Esophagus muscularis mucosa (tissue), 3 donors: ENCODE measurements at regions not wholly inside any gene's neighbourhood (a gene's known extent, or its start where the extent isn't known, plus 50 kb on each side); places are given as distances from the start of the nearest gene placed in this dataset.

ENCODE experiments used
- CTCF ChIP-seq, 3 experiments: fragments of 200-600 bp in 2 of 3; fragments of 450-650 bp in 1 of 3; sonication (generic) in 2 of 3; IDR thresholded peaks; one replicate each; pipeline ENCODE4 v1.5.1; 2017 to 2019; ENCODE audit warnings: antibody characterized with exemption in 3 of 3, mild to moderate bottlenecking in 2 of 3, moderate library complexity in 1 of 3
- POLR2A ChIP-seq: fragments of 450-650 bp; IDR thresholded peaks from one replicate; pipeline ENCODE4 v1.6.1; 2017; ENCODE audit warnings: antibody characterized with exemption, moderate library complexity, mild to moderate bottlenecking, low read depth
- POLR2AphosphoS5 ChIP-seq, 2 donors: sonication (generic); formaldehyde crosslinking; IDR thresholded peaks; one replicate each; pipeline ENCODE4 v1.6.1; 2017; ENCODE audit warnings: antibody characterized with exemption in 2 of 2

GRCh38 chr12:131500564-131500963, 210.3 kb upstream of the SFSWAP start:
- TF ChIP-seq POLR2A = no peak
- TF ChIP-seq POLR2AphosphoS5 (IDR thresholded peaks at IDR 0.05) = no peak
- TF ChIP-seq CTCF (IDR thresholded peaks at IDR 0.05) = no peak
